Lung (tissue), 11 donors: ENCODE measurements at regions not wholly inside any gene's neighbourhood (a gene's known extent, or its start where the extent isn't known, plus 50 kb on each side); places are given as distances from the start of the nearest gene placed in this dataset.

ENCODE experiments used
- ATAC-seq: fragments of 200-7000 bp; cut with Tn5 transposase; one replicate; pipeline ENCODE4 v1.9.1; 2020; ENCODE audit warnings: moderate number of reproducible peaks; ENCODE audit not compliant: insufficient read depth, low FRiP score
- DNase-seq, 3 donors: peaks; one replicate each; pipeline ENCODE4 v3.0.0-alpha.2; 2013 to 2017
- H3K27ac ChIP-seq, 2 donors: one replicate each; pipeline ENCODE4 v1.5.1; 2013; ENCODE audit warnings: mild to moderate bottlenecking in 2 of 2, moderate library complexity in 2 of 2, control low read depth in 1 of 2, inconsistent platforms in 1 of 2, low read depth in 1 of 2, low read length in 1 of 2
- H3K27me3 ChIP-seq, 3 donors: one replicate each; pipeline ENCODE4 v1.5.1; 2013; ENCODE audit warnings: low read length in 2 of 3; ENCODE audit not compliant: control insufficient read depth in 3 of 3, insufficient read depth in 3 of 3
- H3K36me3 ChIP-seq, 4 donors: one replicate each; pipeline ENCODE4 v1.5.1; 2013; ENCODE audit warnings: low read length in 4 of 4, mild to moderate bottlenecking in 1 of 4, moderate library complexity in 1 of 4; ENCODE audit not compliant: control insufficient read depth in 4 of 4, insufficient read depth in 4 of 4
- H3K4me1 ChIP-seq, 5 donors: one replicate each; pipeline ENCODE4 v1.5.1; 2013; ENCODE audit warnings: low read length in 5 of 5, mild to moderate bottlenecking in 2 of 5, moderate library complexity in 1 of 5; ENCODE audit not compliant: control insufficient read depth in 5 of 5, insufficient read depth in 5 of 5
- H3K4me3 ChIP-seq: one replicate; pipeline ENCODE4 v1.5.1; 2013; ENCODE audit warnings: mild to moderate bottlenecking, control low read depth, moderate library complexity
- H3K9ac ChIP-seq, 2 donors: one replicate each; pipeline ENCODE4 v1.5.1; 2013; ENCODE audit warnings: low read length in 2 of 2, control low read depth in 1 of 2; ENCODE audit not compliant: insufficient read depth in 1 of 2
- H3K9me3 ChIP-seq, 4 donors: one replicate each; pipeline ENCODE4 v1.5.1; 2013; ENCODE audit warnings: low read length in 3 of 4, mild to moderate bottlenecking in 1 of 4, moderate library complexity in 1 of 4; ENCODE audit not compliant: control insufficient read depth in 4 of 4, insufficient read depth in 3 of 4
- WGBS, 2 donors: extraction: QIAGEN DNeasy Blood & Tissue Kit; methylation state at CpG; one replicate each; pipeline ENCODE4 v1.1.7; 2013; 5-methylcytosine and 5-hydroxymethylcytosine counted together
- TF ChIP-seq, protein P1 (sequence below): IDR thresholded peaks from 2 replicates; pipeline ENCODE4 v1.5.1; 2012; ENCODE audit warnings: mild to moderate bottlenecking; ENCODE audit errors: control extremely low read depth, extremely low read depth
- donor health status: control.
- donor health status: control.
- donor health status: Bipolar disorder and iron deficiency.
- donor health status: healthy.
- donor health status: DM: yes; HTN: yes; CAD: no.

DNA sequence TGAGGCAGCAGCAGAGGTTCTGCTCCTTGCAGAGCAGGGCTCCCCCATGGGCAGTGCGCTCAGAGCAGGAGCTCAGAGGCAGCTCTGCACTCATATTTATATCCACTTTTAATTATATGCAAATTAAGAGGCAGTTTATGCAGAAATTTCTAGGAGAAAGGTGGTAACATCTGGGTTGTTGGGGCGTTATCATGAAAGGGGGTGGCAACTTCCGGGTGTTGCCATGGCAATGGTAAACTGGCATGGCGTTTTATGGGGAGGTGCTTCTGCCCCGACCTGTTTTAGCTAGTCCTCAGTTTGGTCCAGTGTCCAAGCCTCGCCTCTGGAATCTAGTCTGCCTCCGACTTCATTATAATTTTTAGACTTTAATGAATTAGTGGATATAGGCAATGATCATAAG, 1191.7 kb downstream of the TBC1D22A start:
- Histone ChIP-seq H3K9me3 (peaks cover 0 to 4% (median 0%) of the 10 kb centered on the region in 4 donors), H3K4me1 (no peaks in the 10 kb centered on the region), H3K4me3 (no peak overlapping the region), H3K36me3 (no peaks in the 10 kb centered on the region), H3K9ac (no peak overlapping the region), H3K27ac (no peak overlapping the region), H3K27me3 (no peaks in the 10 kb centered on the region)
- TF ChIP-seq, protein P1, sequence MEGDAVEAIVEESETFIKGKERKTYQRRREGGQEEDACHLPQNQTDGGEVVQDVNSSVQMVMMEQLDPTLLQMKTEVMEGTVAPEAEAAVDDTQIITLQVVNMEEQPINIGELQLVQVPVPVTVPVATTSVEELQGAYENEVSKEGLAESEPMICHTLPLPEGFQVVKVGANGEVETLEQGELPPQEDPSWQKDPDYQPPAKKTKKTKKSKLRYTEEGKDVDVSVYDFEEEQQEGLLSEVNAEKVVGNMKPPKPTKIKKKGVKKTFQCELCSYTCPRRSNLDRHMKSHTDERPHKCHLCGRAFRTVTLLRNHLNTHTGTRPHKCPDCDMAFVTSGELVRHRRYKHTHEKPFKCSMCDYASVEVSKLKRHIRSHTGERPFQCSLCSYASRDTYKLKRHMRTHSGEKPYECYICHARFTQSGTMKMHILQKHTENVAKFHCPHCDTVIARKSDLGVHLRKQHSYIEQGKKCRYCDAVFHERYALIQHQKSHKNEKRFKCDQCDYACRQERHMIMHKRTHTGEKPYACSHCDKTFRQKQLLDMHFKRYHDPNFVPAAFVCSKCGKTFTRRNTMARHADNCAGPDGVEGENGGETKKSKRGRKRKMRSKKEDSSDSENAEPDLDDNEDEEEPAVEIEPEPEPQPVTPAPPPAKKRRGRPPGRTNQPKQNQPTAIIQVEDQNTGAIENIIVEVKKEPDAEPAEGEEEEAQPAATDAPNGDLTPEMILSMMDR, result no peak
- ATAC-seq (no peak), DNase-seq (no peak)
- 74 to 80% methylated on average over 7 of the region's 7 CpGs for WGBS, 2 donors

DNA sequence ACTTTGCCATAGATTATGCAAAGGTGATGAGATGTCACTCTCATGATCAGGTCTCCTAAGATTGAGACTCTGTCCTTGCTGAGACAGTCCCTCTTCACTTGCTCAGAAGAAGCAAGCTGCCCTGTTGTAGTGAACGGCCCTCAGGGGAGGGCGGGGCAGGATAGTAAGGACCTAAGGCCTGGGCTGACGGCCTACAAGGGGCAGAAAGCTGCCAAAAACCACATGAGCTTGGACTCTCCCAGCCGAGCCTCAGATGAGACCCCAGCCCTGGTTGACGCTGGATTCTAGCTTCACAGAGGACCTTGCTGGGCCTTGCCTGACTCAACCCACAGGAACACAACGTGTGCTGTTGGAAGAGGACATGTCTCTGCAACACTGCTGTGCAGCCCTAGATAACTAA, 1182.5 kb downstream of the TBC1D22A start:
- Histone ChIP-seq H3K9me3 (no peaks in the 10 kb centered on the region), H3K36me3 (no peaks in the 10 kb centered on the region), H3K27me3 (peaks cover 0 to 3% (median 0%) of the 10 kb centered on the region in 3 donors), H3K9ac (no peak overlapping the region), H3K27ac (no peak overlapping the region), H3K4me3 (no peak overlapping the region), H3K4me1 (no peaks in the 10 kb centered on the region)
- TF ChIP-seq, protein P1, result no peak
- WGBS, 2 donors, result 80 to 89% methylated on average over 6 of the region's 6 CpGs
- ATAC-seq (no peak), DNase-seq (no peak)

DNA sequence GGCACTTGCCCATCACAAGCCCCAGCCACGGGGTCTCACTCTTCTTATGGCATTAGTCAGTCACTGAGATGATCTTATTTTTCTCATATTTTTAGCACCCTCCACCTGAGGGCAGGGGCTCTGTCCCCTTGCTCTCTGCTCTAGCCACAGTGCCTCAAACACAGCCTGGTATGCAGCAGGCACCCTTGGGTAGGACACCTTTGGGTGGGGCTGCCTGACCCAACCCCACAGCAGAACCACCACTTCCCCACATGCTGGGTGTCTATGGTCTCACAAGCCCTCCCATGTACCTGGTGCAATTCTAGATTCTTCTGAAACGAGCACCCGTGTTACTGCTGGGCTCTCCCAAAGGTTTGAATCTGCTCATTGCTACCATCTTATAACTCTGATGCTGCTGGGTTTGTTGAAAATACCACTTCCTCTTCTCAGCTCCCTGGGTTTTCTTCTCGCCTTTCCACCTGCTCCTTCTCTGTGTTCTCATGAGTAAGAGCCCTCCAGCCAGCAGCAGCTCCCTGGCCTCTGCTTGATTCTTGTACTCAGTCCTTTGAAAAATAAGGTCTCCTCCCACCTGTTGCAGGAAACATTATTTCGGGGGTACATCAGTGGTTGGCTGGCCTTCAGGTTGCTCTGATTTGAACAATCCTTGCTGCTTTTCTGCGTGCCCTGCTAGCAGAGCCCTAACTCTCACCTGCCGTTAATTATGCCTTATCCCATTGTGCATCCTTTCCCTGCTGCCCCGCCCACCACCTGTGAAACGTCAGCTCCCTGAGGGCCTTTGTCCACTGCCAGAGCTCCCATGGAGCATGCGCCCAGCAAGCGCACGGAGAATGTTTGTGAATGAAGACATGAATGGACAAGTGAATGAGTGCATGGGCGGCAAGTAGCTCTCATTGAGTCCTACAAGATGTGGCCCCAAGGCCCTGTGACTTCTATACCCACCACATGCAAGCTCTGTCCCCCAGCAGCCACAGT, 1181.6 kb downstream of the TBC1D22A start:
- H3K36me3 ChIP-seq, result no peaks in the 10 kb centered on the region
- no peak overlapping the region for H3K4me3 ChIP-seq
- ATAC-seq (no peak), DNase-seq (no peak)
- H3K9me3 ChIP-seq, result no peaks in the 10 kb centered on the region
- no peak overlapping the region for H3K9ac ChIP-seq
- whole genome bisulfite sequencing, 2 donors, result 75 to 78% methylated on average over 13 of the region's 13 CpGs
- TF ChIP-seq, protein P1, result no peak
- peaks cover 0 to 3% (median 0%) of the 10 kb centered on the region in 3 donors for H3K27me3 ChIP-seq
- no peaks in the 10 kb centered on the region for H3K4me1 ChIP-seq
- no peak overlapping the region for H3K27ac ChIP-seq
